ENCODE measurements at regions not wholly inside any gene's neighbourhood (a gene's known extent, or its start where the extent isn't known, plus 50 kb on each side); places are given as distances from the start of the nearest gene placed in this dataset.

DNA sequence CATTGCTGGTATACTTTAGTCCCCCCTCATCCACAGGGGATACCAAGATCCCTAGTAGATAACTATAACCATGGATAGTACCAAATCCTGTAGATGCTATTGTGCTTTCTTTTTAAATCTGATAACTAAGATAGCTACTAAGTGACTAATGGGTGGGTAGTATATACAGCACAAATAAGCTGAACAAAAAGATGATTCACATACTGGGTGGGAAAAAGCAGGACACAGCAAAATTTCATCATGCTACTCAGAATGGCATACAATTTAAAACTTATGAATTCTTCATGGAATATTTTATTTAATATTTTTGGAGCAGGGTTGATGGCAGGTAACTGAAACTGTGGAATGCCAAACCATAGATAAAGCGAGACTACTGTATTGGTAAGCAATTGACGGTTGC is 161.6 kb downstream of the IL15 start:
- TF ChIP-seq, protein P1, sequence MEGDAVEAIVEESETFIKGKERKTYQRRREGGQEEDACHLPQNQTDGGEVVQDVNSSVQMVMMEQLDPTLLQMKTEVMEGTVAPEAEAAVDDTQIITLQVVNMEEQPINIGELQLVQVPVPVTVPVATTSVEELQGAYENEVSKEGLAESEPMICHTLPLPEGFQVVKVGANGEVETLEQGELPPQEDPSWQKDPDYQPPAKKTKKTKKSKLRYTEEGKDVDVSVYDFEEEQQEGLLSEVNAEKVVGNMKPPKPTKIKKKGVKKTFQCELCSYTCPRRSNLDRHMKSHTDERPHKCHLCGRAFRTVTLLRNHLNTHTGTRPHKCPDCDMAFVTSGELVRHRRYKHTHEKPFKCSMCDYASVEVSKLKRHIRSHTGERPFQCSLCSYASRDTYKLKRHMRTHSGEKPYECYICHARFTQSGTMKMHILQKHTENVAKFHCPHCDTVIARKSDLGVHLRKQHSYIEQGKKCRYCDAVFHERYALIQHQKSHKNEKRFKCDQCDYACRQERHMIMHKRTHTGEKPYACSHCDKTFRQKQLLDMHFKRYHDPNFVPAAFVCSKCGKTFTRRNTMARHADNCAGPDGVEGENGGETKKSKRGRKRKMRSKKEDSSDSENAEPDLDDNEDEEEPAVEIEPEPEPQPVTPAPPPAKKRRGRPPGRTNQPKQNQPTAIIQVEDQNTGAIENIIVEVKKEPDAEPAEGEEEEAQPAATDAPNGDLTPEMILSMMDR (IDR thresholded peaks at IDR 0.05; ENCODE audit: insufficient read depth, low read depth, low read length): no peak
- TF ChIP-seq EZH2 (IDR thresholded peaks at IDR 0.05; ENCODE audit: insufficient read depth, low read length): no peak

All from astrocyte (in vitro differentiated cells and primary cell).